ENCODE measurements at regions not wholly inside any gene's neighbourhood (a gene's known extent, or its start where the extent isn't known, plus 50 kb on each side); places are given as distances from the start of the nearest gene placed in this dataset.

DNA sequence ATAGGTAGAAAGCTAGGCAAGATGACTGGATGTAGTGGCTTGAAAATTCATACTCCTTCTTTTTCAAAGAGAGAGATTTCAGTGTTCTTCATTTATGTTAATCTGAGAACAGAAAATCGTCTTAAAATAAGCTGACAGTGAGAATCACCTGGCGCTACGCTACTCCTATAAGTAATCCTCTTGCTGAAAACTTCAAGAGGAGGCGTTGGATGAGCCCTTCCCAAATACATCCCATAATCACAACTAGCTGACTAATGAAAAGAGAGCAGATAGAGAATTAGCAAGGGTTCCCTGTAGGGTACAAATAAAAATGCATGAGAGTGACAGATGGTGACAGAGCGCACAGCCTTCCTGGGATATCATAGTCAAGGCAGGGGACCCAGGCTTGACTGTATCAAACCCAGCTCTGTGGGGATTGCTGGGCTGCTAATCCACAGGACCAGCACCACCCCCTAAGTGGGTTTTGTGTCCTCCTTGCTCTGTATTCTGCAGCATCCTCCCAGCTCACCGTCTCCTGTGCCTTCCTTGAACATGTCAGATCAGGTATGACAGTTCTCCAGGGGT lies 280.2 kb downstream of the SP3 start:
- TF ChIP-seq POLR2A (IDR thresholded peaks at IDR 0.05; ENCODE audit: low read length) (no peak), GATA1 (IDR thresholded peaks at IDR 0.05; ENCODE audit: low read depth, low read length) (no peak)

Measured in erythroblast (primary cell).